ENCODE measurements at regions not wholly inside any gene's neighbourhood (a gene's known extent, or its start where the extent isn't known, plus 50 kb on each side); places are given as distances from the start of the nearest gene placed in this dataset.

- TF ChIP-seq CTCF (conservative IDR thresholded peaks at IDR 0.05), result no peak
- Histone ChIP-seq H3K36me3 (ENCODE audit: control insufficient read depth, insufficient read depth, low read length) (no peaks in the 10 kb centered on the region), H3K27ac (ENCODE audit: low read depth, low read length) (no peak overlapping the region), H3K9ac (ENCODE audit: extremely low read depth, low read length, poor library complexity, severe bottlenecking) (no peak overlapping the region), H3K27me3 (ENCODE audit: control insufficient read depth, insufficient read depth, low read length, poor library complexity, severe bottlenecking) (peaks cover 47% of the 10 kb centered on the region), H3K9me3 (ENCODE audit: control insufficient read depth, low read length) (no peaks in the 10 kb centered on the region), H3K4me1 (ENCODE audit: control insufficient read depth, insufficient read depth, low read length) (peaks cover 3% of the 10 kb centered on the region), H3K4me3 (ENCODE audit: low read length) (no peak overlapping the region)
- H3K27ac Mint-ChIP-seq, result no peak overlapping the region
- DNase-seq, result peak; percentile 26
- H3K4me1 Mint-ChIP-seq, result peaks cover 8% of the 10 kb centered on the region
- H3K9me3 Mint-ChIP-seq, result no peaks in the 10 kb centered on the region
- 81 to 88% methylated on average over 5 to 9 of the region's 9 CpGs for WGBS, 2 experiments (ENCODE audit: insufficient coverage in 1 of 2, insufficient read length in 1 of 2)
- H3K36me3 Mint-ChIP-seq (ENCODE audit: low read depth), result no peaks in the 10 kb centered on the region
- no peak overlapping the region for H3K4me3 Mint-ChIP-seq
- H3K27me3 Mint-ChIP-seq (ENCODE audit: insufficient read depth), result peaks cover 59% of the 10 kb centered on the region
Observed at GRCh38 chr1:17920881-17921640, 165.9 kb downstream of the ACTL8 start.

- peaks cover 57% of the 10 kb centered on the region for H3K27me3 Mint-ChIP-seq (ENCODE audit: insufficient read depth)
- H3K9me3 Mint-ChIP-seq, result no peaks in the 10 kb centered on the region
- WGBS, 2 experiments (ENCODE audit: insufficient coverage in 1 of 2, insufficient read length in 1 of 2), result 13% methylated on average over 5 to 6 of the region's 6 CpGs
Observed at GRCh38 chr1:17922833-17923232, 167.7 kb downstream of the ACTL8 start.

GRCh38 chr1:17923666-17924065 is 168.5 kb downstream of the ACTL8 start:
- no peak overlapping the region for H3K9ac ChIP-seq (ENCODE audit: extremely low read depth, low read length, poor library complexity, severe bottlenecking)
- no peaks in the 10 kb centered on the region for H3K4me1 ChIP-seq (ENCODE audit: control insufficient read depth, insufficient read depth, low read length)
- Mint-ChIP-seq H3K4me3 (no peak overlapping the region), H3K27me3 (ENCODE audit: insufficient read depth) (peaks cover 56% of the 10 kb centered on the region), H3K36me3 (ENCODE audit: low read depth) (no peaks in the 10 kb centered on the region), H3K4me1 (peaks cover 4% of the 10 kb centered on the region), H3K27ac (no peak overlapping the region), H3K9me3 (no peaks in the 10 kb centered on the region)
- no peak for TF ChIP-seq CTCF (conservative IDR thresholded peaks at IDR 0.05)
- H3K27me3 ChIP-seq (ENCODE audit: control insufficient read depth, insufficient read depth, low read length, poor library complexity, severe bottlenecking), result peaks cover 50% of the 10 kb centered on the region
- H3K36me3 ChIP-seq (ENCODE audit: control insufficient read depth, insufficient read depth, low read length), result no peaks in the 10 kb centered on the region
- 84 to 100% methylated on average over 2 to 4 of the region's 4 CpGs for WGBS, 2 experiments (ENCODE audit: insufficient coverage in 1 of 2, insufficient read length in 1 of 2)
- H3K9me3 ChIP-seq (ENCODE audit: control insufficient read depth, low read length), result no peaks in the 10 kb centered on the region
- peak; percentile 33 for DNase-seq
- no peak overlapping the region for H3K4me3 ChIP-seq (ENCODE audit: low read length)
- no peak overlapping the region for H3K27ac ChIP-seq (ENCODE audit: low read depth, low read length)

More at GRCh38 chr1:17922833-17923232, 167.7 kb downstream of the ACTL8 start:
- no peak overlapping the region for H3K27ac Mint-ChIP-seq
- H3K9me3 ChIP-seq (ENCODE audit: control insufficient read depth, low read length), result no peaks in the 10 kb centered on the region
- TF ChIP-seq CTCF (conservative IDR thresholded peaks at IDR 0.05), result peak; percentile 91
- H3K27ac ChIP-seq (ENCODE audit: low read depth, low read length), result no peak overlapping the region
- no peaks in the 10 kb centered on the region for H3K4me1 ChIP-seq (ENCODE audit: control insufficient read depth, insufficient read depth, low read length)
- no peak overlapping the region for H3K4me3 ChIP-seq (ENCODE audit: low read length)
- H3K4me1 Mint-ChIP-seq, result peaks cover 4% of the 10 kb centered on the region
- DNase-seq, result peak; percentile 84
- no peaks in the 10 kb centered on the region for H3K36me3 Mint-ChIP-seq (ENCODE audit: low read depth)
- no peak overlapping the region for H3K9ac ChIP-seq (ENCODE audit: extremely low read depth, low read length, poor library complexity, severe bottlenecking)
- H3K27me3 ChIP-seq (ENCODE audit: control insufficient read depth, insufficient read depth, low read length, poor library complexity, severe bottlenecking), result peaks cover 49% of the 10 kb centered on the region
- no peak overlapping the region for H3K4me3 Mint-ChIP-seq
- no peaks in the 10 kb centered on the region for H3K36me3 ChIP-seq (ENCODE audit: control insufficient read depth, insufficient read depth, low read length)

Measured in endodermal cell (in vitro differentiated cells).